Sigmoid colon (tissue), 4 donors: ENCODE measurements at regions not wholly inside any gene's neighbourhood (a gene's known extent, or its start where the extent isn't known, plus 50 kb on each side); places are given as distances from the start of the nearest gene placed in this dataset.

ENCODE experiments used
- CTCF ChIP-seq, 4 experiments: fragments of 450-650 bp in 3 of 4; fragments of 200-600 bp in 1 of 4; IDR thresholded peaks; one replicate each; pipeline ENCODE4 v1.5.1; 2016 to 2019; ENCODE audit warnings: antibody characterized with exemption in 4 of 4, mild to moderate bottlenecking in 3 of 4, moderate library complexity in 2 of 4
- POLR2A ChIP-seq, 2 donors: fragments of 450-650 bp; IDR thresholded peaks; one replicate each; pipeline ENCODE4 v1.6.1; 2016; ENCODE audit warnings: antibody characterized with exemption in 2 of 2, mild to moderate bottlenecking in 2 of 2, moderate library complexity in 2 of 2
- POLR2AphosphoS5 ChIP-seq, 4 donors: sonication (generic); formaldehyde crosslinking; IDR thresholded peaks; one replicate each; pipeline ENCODE4 v1.6.1; 2017; ENCODE audit warnings: antibody characterized with exemption in 4 of 4

GRCh38 chr16:51710186-51710585 lies 559.1 kb upstream of the SALL1 start:
- no peak for TF ChIP-seq CTCF (IDR thresholded peaks at IDR 0.05)
- no peak for TF ChIP-seq POLR2AphosphoS5 (IDR thresholded peaks at IDR 0.05)
- no peak for TF ChIP-seq POLR2A (IDR thresholded peaks at IDR 0.05)
